ENCODE measurements at regions not wholly inside any gene's neighbourhood (a gene's known extent, or its start where the extent isn't known, plus 50 kb on each side); places are given as distances from the start of the nearest gene placed in this dataset.

DNA sequence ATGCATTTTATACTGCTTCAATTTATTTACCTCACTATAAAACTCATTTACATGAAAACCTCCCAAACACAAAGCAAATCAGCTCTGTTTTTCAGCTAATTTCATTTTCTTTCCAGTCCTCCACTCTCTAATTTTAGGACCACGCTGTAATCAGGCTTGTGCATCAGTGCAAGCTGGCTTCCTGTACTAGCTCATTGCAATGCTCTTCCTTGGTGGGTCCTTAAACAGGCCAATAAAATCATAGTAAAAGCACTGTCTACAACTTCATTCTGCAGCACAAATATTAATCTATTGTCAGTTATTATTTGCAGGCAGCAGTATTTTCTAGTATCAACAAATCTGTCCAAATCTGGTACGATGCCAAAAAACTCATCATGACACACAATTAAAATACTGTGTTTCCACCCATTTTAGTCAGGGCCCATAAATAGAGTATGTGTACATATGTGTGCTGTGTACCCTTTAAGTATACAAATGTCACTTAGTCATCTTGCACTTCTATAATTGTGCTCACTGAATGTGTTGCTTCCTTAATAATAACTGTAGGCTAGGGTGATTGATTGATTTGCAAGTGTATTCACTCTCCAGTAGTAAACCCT, 178.2 kb upstream of the HCCS start:
- H3K27me3 ChIP-seq (replicated peaks; ENCODE audit: insufficient read depth), result no peaks in the 10 kb centered on the region
- H3K4me3 ChIP-seq, result no peak overlapping the region
- no peaks in the 10 kb centered on the region for H3K36me3 ChIP-seq
- ATAC-seq (ENCODE audit: insufficient number of reproducible peaks, low FRiP score, low read depth) (no peak), DNase-seq (ENCODE audit: low spot score) (no peak)
- no peaks in the 10 kb centered on the region for H3K4me1 ChIP-seq (ENCODE audit: control insufficient read depth in 1 of 2, low read depth in 2 of 2)
- TF ChIP-seq, protein P1, sequence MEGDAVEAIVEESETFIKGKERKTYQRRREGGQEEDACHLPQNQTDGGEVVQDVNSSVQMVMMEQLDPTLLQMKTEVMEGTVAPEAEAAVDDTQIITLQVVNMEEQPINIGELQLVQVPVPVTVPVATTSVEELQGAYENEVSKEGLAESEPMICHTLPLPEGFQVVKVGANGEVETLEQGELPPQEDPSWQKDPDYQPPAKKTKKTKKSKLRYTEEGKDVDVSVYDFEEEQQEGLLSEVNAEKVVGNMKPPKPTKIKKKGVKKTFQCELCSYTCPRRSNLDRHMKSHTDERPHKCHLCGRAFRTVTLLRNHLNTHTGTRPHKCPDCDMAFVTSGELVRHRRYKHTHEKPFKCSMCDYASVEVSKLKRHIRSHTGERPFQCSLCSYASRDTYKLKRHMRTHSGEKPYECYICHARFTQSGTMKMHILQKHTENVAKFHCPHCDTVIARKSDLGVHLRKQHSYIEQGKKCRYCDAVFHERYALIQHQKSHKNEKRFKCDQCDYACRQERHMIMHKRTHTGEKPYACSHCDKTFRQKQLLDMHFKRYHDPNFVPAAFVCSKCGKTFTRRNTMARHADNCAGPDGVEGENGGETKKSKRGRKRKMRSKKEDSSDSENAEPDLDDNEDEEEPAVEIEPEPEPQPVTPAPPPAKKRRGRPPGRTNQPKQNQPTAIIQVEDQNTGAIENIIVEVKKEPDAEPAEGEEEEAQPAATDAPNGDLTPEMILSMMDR (IDR thresholded peaks at IDR 0.05), result no peak
- no peaks in the 10 kb centered on the region for H3K9me3 ChIP-seq
- H3K27ac ChIP-seq, result no peak overlapping the region

DNA sequence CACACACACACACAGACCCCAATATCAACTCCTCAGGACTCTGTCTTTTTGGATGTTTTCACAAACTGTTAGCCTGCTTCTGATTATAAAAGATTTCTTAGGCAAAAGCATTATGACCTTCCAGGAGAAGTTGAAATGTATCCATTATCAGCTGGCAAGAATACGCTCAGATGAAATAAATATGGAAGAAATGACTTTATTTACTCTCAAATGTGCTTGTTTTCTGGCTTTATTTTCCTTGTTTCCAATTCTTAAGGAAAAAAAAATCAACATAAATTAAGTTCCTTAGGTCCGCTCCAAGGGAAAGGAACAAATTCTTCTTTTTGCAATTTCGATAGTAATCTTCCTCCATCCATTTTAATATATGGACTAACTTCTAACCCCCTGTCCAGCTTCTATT, 175.6 kb upstream of the HCCS start:
- H3K4me3 ChIP-seq, result no peak overlapping the region
- H3K27me3 ChIP-seq (replicated peaks; ENCODE audit: insufficient read depth), result no peaks in the 10 kb centered on the region
- H3K9me3 ChIP-seq, result no peaks in the 10 kb centered on the region
- TF ChIP-seq, protein P1 (IDR thresholded peaks at IDR 0.05), result no peak
- DNase-seq (ENCODE audit: low spot score) (no peak), ATAC-seq (ENCODE audit: insufficient number of reproducible peaks, low FRiP score, low read depth) (no peak)
- no peaks in the 10 kb centered on the region for H3K4me1 ChIP-seq (ENCODE audit: control insufficient read depth in 1 of 2, low read depth in 2 of 2)
- no peak overlapping the region for H3K27ac ChIP-seq
- no peaks in the 10 kb centered on the region for H3K36me3 ChIP-seq

DNA sequence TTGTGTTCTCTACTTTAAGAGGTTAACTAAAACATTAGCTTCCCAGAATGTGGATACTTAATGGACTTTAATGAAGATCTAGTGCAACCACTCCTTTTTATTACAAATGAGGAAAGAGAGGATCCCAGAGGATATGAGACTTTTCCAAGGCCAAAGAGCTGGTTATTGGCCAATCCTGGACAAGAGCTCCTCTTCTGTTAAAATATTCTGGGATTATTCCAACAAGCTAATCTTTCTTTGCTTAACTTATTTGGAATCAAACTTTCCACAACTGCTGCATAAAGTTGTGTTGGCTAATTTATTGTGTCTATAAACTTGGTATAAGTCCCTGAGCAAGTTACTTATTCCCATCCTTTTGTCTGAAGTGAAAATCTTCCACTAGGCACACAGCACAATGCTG, 174.2 kb upstream of the HCCS start:
- no peak overlapping the region for H3K4me3 ChIP-seq

DNA sequence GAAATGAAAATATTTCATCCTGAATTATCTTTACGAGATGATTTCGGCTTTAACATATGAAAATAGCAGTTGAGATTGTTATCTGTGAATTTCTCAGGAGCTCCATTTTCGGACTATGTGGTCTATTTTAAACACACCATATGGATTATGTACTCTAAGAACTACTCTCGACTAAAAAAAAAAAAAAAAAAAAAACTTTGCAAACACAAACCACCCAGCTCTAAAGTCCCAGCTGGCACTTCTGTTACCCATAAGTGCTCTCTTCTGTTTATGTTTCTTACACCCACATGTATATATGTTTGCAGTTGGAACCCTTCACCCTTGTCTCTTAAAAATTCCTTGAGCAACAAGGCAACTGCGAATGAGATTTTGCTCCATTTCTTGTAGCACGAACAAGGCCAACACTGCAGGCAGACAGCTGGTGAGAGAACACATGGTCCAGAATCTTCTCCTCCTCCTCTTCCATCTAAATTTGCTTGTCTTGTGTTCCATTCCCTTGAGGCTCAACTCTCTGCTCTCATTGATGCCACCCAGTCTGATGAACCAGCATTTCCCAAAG, 172.7 kb upstream of the HCCS start:
- H3K4me3 ChIP-seq, result no peak overlapping the region

More for the DNA sequence above, 174.2 kb upstream of the HCCS start:
- no peak overlapping the region for H3K27ac ChIP-seq
- TF ChIP-seq, protein P1 (IDR thresholded peaks at IDR 0.05), result no peak
- ATAC-seq (ENCODE audit: insufficient number of reproducible peaks, low FRiP score, low read depth) (no peak), DNase-seq (ENCODE audit: low spot score) (no peak)
- H3K9me3 ChIP-seq, result no peaks in the 10 kb centered on the region
- no peaks in the 10 kb centered on the region for H3K36me3 ChIP-seq
- H3K27me3 ChIP-seq (replicated peaks; ENCODE audit: insufficient read depth), result no peaks in the 10 kb centered on the region
- H3K4me1 ChIP-seq (ENCODE audit: control insufficient read depth in 1 of 2, low read depth in 2 of 2), result no peaks in the 10 kb centered on the region

DNA sequence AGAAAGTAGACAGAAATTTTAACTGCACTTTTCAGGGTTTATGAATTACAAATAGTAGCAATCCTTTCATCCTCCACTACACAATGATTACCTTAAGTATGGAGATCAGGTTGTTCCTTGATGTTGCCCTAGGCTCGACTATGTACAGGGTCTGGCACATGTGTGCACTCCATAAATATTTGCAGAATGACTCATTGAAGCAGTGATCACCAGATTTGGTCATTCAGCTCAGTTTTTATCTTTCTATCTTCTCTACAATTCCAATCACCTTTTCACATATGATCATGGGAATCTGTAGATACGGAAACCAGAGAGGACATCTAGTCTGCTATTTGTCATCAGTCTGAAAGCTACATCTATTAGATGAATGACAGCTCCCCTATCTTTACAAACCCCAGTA, 171.7 kb upstream of the HCCS start:
- H3K4me1 ChIP-seq (ENCODE audit: control insufficient read depth in 1 of 2, low read depth in 2 of 2), result no peaks in the 10 kb centered on the region
- DNase-seq (ENCODE audit: low spot score) (no peak), ATAC-seq (ENCODE audit: insufficient number of reproducible peaks, low FRiP score, low read depth) (no peak)
- H3K36me3 ChIP-seq, result no peaks in the 10 kb centered on the region
- no peak overlapping the region for H3K4me3 ChIP-seq
- TF ChIP-seq, protein P1 (IDR thresholded peaks at IDR 0.05), result no peak
- H3K27ac ChIP-seq, result no peak overlapping the region
- H3K27me3 ChIP-seq (replicated peaks; ENCODE audit: insufficient read depth), result no peaks in the 10 kb centered on the region
- H3K9me3 ChIP-seq, result no peaks in the 10 kb centered on the region

More for the DNA sequence above, 172.7 kb upstream of the HCCS start:
- H3K9me3 ChIP-seq, result no peaks in the 10 kb centered on the region
- H3K27ac ChIP-seq, result no peak overlapping the region
- H3K4me1 ChIP-seq (ENCODE audit: control insufficient read depth in 1 of 2, low read depth in 2 of 2), result no peaks in the 10 kb centered on the region
- no peaks in the 10 kb centered on the region for H3K27me3 ChIP-seq (replicated peaks; ENCODE audit: insufficient read depth)
- DNase-seq (ENCODE audit: low spot score) (no peak), ATAC-seq (ENCODE audit: insufficient number of reproducible peaks, low FRiP score, low read depth) (no peak)
- no peaks in the 10 kb centered on the region for H3K36me3 ChIP-seq
- TF ChIP-seq, protein P1 (IDR thresholded peaks at IDR 0.05), result no peak
